Kasumi-1 (cell line): ENCODE measurements at regions not wholly inside any gene's neighbourhood (a gene's known extent, or its start where the extent isn't known, plus 50 kb on each side); places are given as distances from the start of the nearest gene placed in this dataset.
"Not testable (repeated sequence)": the region's sequence is repeated elsewhere in the genome, so short reads cannot be mapped to it uniquely, and the experiment has no call there.

ENCODE experiments used
- DNase-seq, 2 experiments: peaks; one replicate each; lab custom pipeline; 2025; lab: John Stamatoyannopoulos, UW

DNA sequence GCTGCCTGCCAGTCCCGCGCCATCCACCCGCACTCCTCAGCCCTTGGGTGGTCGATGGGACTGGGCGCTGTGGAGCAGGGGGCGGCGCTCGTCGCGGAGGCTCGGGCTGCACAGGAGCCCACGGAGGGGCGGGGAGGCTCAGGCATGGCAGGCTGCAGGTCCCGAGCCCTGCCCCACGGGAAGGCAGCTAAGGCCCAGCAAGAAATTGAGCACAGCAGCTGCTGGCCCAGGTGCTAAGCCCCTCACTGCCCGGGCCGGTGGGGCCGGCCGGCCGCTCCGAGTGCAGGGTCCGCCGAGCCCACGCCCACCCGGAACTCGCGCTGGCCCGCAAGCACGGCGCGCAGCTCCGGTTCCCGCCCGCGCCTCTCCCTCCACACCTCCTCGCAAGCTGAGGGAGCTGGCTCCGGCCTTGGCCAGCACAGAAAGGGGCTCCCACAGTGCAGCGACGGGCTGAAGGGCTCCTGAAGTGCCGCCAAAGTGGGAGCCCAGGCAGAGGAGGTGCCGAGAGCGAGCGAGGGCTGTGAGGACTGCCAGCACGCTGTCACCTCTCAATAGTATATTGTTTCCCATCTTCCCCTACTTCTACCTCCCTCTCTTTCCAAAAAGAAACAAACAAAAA lies 219.6 kb downstream of the BAMBI start:
- DNase-seq, result not testable (repeated sequence)

DNA sequence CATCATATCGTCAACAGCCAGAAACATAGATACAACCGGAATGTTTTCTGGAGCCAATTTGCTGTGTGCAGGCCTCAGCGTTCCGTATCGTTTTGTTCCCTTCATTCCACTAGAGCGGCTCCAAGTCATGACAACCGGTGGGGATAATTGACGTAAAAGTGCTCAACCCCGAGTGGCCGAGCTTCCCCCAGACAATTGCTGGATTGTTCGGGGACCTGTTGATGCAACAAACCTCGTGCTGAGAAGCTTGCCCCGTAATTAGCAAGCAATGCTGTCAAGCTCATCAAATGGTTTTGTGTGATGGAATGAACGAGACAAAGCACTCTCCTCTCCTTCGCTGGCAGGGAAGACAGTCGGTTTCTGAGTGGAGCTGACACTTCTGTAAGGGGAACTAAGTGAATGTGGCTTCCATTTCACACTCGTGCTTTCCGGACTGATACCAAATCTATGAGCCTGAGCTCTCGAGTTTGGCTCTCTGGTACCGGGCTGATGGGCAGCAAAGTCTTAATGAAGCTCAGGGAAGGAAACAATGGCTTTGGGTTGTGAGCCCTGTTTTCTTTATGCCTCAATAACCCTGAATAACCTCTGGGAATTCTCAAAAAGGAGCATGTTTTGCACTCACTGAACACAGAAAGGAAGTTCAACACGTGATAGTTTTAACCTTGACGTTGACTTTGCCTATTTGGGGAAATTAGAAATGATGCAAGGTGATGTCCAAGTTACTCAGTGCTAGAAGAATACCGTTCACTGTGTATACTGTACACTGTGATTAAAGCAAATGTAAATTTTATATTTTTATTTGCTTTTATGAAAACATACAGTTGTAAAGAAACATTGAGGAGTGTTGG lies 220.5 kb downstream of the BAMBI start:
- no peak for DNase-seq

DNA sequence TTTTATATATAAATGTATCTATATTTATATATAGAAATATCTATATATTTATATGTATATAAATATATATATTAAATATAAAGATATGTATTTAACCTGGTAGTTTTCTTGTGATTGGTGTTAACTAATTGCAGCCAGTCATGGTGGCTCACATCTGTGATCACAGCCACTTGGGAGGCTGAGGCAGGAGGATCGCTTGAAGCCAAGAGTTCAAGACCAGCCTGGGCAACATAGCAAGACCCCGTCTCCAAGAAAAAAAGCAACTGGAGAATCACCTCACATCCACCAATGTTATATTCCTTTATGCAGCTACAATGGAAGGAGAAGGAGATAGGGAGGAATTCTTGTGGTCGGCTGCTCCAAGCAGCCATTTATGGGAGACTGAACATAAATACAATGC lies 224.9 kb downstream of the BAMBI start:
- DNase-seq, result no peak

DNA sequence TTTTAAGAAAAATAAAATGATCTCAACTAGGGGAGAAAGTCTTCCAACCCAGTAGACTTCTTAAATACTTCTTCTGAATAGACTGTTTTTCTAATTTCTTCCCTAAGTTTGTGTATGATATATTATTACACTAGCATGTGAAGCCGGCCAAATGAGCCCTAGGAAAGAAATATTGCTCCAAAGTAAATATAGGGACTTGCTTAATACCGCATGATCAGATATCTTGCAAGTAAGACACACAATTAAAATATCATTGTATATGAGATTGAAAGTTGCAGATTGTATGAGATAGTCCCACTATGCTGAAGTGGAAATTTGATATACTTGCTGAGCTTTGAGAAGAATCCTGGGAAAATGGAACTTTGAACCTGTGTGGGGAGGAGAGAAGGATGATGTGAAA lies 225.7 kb downstream of the BAMBI start:
- no peak for DNase-seq

DNA sequence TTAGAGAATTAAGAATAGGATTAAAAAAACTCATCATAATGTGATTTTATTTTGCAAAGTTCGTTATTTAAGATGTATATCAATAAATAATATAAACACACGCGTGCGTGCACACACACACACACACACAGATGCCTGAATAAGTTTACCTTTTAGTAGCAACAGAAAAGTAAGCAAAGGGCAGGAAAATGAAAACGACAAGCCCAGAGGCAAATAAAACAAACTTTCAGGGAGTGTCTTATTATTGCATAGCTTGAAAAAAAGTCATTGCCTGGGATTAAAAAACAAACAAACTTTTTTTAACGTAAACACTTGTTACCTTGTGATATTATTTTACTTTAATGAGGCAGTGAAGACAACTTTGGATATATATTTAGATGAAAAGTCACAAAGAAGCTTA lies 226.4 kb downstream of the BAMBI start:
- no peak for DNase-seq

DNA sequence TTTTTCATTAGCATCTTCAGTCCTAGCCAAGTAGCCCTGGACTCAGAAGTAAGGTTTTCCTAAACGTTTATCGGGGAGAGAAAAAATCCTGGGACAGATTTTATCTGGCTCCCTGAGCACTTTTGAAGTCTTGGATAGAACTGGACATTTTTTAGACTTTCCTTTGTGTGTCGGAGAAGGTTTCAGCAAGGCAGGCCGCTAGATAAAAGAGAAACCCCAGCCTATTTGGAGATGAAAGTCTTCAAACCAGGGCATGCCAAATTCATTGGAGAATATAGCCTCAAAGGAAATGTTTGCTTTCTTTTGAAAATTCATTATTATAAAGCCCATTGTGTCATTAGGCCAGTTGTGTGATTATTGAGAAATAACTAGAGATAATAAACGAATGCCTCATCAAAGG lies 228.1 kb downstream of the BAMBI start:
- DNase-seq, result no peak

DNA sequence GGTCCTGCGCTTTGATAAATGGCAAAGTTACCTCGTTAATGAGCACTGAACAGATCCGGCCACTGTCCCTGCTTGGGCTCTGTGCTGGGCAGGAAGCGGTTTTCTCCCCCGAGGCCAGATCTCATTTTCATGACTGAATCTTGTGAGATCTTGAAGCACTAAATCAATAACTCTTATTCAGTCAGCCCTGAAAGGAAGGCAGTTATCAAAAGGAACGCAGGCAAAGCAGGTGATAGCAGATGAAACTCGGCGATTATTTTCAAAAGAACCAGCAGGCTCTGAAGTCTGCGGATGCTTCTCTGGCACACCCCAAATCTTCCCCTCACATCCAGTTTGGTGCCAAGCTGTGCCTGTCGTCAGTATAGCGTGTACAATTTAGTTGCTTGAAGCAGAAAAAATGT lies 228.7 kb downstream of the BAMBI start:
- DNase-seq, result no peak

DNA sequence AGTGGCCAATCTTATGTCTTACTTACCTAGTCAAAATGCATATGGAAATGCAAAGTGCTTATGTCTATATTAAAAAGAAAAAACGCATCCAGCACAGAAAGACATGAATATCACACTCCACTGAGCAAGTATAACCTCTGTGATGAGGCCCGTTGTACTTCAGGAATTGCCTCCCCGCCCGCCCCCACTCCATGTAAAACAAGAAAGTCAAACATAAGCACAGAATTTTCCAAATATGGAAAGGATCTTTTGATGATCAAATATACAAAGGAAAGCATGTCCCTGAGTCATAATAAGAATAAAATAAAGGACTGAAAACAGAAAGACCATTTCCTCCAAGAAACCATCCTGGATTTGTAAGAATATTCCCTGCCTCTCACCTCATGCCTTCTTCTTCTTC lies 229.1 kb downstream of the BAMBI start:
- no peak for DNase-seq

DNA sequence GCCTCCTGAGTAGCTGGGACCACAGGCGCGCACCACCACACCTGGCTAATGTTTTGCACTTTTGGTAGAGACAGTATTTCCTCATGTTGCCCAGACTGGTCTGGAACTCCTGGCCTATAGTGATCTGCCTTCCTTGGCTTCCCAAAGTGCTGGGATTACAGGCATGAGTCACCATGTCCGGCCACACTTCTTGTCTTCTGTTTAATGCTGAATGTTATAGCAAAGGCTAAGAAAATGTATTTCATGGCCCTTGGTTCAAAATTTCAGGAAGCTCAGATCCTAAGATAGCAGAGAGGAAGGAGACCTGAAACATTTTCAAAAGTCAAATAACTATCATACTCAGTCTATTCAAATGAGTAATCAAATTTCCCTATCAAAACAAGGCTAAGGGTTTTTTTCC lies 229.6 kb downstream of the BAMBI start:
- no peak for DNase-seq

DNA sequence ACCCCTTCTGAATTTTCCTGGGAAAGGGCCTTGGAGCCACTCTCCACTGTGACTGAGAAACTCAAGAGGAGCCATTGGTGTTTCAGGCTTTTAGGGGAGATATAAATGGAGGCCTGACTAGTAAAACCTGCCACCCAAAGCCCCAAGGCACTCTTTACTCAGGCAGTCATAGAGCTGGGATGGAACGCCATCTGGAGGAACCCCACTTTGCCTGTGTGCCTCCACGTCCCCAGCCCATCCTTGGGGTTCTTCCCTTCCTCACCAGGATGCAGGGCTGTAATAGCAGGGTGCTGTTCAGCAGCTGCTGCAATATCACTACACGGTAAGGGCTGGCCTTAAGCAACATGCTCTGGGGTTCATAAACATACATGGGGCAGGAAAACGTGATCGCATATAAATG lies 232.6 kb downstream of the BAMBI start:
- no peak for DNase-seq

DNA sequence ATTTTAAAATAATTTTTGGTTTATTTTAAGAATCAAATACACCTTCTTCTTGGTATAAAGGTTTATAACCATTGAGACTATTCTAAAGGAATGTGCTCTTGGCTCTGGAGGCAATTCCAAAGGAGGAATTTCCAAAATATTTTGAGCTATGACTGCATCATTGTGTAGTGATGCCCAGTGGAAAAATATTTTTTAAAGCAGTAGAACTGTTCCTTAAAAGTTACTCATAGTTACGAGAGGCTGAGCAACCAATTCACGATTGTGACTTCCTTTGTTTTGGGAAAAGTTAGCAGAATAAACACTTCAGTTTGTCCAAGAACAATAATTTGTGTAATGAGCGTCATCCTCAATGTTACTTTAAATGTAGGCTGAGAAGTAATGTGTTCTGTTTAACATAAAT lies 233.6 kb downstream of the BAMBI start:
- DNase-seq, result no peak

DNA sequence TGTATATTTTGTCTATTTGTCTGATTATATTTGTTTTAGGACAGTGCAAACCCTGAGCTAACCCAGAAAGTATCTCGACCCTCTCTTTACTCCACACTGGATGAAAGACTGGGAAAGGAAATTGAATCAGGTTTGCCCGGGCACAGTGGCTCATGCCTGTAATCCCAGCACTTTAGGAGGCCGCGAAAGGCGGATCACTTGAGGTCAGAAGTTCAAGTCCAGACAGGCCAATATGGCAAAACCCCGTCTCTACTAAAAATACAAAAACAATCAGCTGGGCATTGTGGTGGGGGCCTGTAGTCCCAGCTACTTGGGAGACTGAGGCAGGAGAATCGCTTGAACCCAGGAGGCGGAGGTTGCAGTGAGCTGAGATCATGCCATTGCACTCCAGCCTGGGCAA lies 234.2 kb downstream of the BAMBI start:
- not testable (repeated sequence) for DNase-seq

DNA sequence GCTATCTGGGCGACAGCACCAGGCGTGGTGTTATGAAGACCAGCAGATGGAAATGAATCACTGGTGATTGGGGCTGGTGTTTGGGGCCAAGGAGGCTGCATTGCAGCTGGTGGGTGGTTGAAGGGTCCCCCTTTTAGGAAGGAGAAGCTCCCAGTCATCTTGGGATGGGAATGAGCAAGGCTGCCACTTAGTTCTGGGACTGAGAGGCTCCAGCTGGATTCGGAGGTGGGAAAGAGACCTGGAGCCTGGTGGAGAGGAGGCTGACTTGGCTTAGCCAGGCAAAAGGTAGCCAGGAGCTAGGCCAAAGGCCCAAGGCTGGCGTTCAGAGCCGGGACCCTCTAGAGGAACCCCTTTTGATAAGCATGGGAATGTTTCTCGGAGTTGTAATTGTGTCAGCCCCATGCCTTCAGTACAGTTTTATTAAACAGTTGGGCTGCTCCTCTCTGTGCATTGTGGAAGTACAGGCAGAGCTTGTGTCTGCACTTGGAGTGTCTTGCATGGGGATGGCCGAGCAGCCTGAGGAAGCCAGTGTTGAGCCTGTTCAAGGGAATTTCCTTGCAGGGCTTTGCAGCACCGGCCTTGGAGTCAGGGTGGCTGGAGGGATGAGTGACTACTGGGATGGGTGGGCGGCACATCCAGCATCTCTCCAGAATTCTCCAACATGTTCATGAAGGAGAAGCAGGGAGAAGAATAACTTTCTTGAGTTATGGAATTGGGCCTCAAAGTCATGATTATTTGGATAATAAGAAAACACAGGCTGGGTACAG lies 234.9 kb downstream of the BAMBI start:
- no peak for DNase-seq

DNA sequence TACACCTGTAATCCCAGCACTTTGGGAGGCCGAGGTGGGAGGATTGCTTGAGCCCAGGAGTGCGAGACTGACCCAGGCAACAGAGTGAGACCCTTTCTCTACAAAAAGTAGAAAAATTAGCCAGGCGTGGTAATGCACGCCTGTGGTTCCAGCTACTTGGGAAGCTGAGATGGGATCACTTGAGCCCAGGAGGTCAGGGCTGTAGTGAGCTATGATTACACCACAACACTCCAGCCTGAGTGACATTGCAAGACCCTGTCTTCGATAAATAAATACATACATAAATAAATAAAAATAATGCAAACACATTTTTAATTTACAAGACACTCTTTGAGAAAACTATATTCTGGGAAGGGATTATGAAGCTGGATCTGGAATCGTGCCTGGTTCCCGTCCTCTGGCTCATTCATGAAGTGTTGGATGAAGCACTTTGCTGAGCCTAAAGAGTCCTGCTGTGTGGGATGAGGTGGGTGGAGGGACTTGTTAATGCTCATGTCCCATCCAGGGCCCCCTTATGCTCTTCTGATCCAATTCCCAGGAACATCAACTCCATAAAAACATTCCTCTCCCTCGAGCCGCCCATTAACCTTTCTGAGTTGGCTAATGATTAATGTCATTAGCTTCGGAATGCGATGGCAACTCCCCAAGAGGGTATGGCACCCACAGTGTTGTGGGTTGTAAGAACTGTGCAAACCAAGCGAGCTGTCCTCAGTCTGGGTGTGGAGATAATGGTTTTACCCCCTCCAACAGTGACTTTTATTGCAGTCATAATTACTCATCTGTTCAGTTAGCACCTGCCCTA lies 236.3 kb downstream of the BAMBI start:
- DNase-seq, result no peak

DNA sequence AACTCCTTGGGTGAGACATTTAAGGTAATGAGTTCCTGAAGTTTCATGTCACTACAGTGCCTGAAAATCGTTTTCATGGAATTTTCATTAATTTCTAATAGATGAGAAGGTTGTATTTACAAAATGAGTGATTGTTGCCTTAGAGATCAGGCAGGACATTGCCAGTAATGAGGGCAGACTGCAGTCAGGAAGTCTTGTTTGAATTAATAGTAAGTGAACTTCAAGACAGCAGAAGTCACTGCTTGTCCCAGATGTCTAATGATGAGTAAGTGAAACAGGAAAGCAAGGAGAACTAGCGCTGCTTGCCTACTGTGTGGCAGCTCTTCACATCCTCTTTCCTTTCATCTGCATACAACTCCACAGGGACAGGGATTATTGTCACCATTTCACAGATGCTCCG lies 237.4 kb downstream of the BAMBI start:
- no peak for DNase-seq

DNA sequence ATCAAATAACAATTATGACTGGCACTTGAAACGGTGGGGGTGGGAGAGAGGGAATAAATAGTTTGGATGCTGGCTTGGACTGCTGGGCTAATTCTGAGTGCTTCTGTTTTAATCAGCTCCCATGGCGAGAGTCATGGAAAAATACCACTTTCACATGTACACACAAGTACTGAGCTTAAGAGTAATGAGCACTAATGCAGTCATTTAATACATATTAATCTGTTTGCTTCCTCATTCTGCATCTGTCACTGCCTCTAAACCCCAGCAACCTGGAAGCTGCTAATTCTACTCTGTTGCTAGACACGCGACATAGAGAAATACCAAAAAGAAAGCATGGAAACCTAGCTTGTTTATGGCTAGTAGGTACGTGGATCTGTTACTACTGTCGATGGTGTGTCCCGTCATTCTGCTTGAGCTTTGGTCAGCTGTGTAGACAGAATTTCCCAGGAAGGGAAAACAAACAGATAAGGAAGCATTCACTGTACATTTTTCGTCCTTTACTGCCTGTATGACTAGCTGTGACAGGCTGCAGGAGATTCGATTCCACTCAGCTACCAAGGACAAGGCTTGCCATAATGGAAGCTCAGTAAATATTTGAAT lies 238.8 kb downstream of the BAMBI start:
- DNase-seq, result no peak

DNA sequence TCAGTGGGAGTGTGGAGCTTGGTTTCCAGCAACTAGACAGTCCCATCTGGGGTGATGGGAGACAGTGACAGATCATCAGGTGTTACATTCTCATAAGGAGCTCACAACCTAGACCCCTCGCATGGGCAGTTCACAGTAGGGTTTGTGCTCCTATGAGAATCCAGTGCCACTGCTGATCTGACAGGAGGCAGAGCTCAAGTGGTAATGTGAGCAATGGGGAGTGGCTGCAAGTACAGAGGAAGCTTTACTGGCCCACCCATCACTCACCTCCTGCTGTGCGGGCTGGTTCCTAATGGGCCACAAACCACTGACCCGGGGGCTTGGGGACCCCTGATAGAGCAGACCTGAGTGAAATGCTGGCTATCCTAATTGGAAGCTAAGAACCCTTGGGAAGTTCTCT lies 242.8 kb downstream of the BAMBI start:
- DNase-seq, result no peak

DNA sequence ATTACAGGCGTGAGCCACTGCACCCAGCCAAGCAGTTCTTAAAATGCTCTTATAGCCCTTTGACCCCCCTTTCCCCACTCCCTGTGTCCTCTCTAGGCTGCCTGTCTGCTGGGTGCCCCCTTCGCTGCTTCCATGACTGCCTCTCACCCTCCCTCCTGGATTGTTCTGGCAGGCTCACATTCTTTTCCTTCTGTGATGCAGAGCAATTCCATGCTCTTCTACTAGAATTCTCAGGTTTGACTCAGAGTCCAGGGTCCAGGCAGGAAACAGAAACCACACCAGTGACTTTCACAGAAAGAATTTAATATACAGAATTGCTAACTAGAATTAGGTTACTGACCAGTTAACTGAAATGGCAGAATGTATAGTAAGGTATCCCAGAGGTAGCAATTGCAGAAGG lies 244.8 kb downstream of the BAMBI start:
- no peak for DNase-seq

DNA sequence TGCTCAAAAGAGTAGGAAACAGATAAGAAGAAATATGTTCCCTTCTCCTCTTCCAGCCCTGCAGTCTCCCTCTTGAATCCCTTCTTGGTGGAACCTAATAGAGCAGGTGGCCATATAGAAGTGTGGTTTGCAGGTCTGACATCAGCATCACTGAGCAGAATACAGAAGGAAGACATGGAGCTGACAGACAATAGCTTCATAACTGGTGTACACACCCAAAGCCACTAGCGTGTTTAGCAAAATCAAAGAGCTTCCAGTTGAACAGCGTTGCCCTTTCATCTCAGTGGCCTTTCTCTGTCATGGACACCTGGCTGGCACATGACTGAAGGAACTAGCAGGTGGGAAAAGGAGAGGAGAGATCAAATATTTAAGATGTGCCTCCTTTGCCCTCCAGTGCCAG lies 245.5 kb downstream of the BAMBI start:
- no peak for DNase-seq

DNA sequence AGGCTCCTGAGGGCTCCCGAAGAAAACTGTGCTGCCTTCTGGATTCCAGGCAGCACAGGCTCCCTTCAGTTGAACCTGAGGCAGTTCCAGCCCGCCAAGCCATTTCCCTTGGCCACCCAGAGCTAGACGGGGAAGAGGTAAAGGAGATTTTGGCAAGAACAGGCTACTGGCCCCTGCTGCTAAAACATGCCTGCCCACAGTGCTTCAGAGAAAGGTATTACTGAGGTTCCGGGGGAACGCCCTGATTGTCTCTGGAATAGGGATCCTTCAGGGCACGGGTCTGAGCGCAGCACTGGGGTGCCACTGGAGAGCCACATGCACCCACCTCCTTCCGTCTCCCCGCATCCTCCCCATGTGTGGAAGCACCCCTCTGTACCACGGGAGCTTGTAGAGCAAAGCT lies 247.4 kb downstream of the BAMBI start:
- DNase-seq, result no peak

DNA sequence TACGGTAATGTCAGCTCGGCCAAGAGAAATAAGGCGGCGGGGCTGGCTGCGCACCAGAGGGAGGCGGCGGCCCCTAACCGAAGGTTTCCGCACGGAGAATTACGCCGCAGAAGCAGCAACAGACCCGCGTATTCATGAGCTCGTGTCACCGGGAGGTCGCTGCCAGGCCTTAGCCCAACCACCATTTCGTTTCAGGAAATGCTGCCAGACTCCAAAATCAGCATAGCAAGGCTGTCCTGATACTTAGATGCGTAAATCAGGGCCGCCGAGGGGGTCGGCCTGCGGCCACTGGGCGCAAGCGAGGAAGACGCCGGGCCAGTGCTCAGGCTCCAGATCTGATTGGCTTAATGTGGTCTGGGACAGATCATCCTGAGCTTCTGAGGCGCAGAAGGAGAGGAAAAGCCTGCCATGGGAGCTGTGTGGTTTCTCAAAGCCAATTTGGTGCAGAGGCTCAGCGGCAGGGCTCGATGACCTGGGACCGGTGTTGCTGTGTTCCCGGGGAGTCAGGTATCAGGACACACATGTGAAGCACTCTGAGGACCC lies 247.9 kb downstream of the BAMBI start:
- DNase-seq, result no peak

DNA sequence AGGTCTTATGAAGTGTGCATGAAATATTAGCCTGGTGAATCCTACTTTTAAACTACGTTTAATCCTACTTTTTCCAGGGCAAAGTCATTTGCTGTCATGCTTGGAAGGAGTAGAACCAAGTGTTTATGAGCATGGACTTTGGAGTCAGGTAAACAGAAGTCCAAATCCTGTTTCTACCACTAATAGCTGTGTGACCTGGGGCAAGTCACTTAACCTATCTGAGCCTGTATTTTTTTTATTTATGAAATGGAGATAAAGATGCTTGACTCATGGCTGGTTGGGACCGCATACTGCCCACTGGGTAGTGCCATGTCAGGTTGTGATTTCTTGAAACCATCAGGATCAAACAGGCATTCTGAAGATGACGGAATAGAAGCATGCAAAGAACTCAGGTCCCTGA lies 249.6 kb downstream of the BAMBI start:
- no peak for DNase-seq
